ENCODE measurements at regions not wholly inside any gene's neighbourhood (a gene's known extent, or its start where the extent isn't known, plus 50 kb on each side); places are given as distances from the start of the nearest gene placed in this dataset.

DNA sequence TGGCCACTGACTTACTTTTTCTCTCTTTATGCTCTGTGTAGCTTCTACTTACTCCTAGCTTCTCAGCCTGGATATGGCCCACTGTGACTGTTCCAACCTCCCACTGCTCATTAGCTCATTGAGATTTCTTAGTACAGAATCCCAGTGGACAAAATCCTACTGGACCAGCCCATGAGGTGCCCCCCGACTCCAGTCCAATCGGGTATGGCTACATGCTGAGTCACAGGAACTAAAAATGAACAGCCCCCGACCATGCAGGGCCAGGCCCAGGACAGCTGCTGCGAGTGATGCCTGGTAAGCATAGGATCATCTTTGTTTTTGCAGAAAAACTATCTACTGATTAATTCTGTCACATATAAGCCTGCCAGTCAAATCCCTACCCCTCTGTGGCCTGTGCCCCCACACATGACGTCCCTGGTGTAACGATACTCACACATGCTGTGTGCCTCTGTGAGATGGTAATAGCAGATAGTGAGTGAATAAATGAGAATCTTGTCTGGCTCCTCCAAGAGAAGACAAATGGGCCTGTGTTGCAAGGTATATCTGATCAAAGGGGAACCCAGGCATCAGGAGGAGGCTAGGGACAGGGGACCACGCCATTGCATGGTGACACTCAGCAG is 85.9 kb upstream of the KLF7 start:
- Histone ChIP-seq H3K27ac (no peak overlapping the region), H3K4me3 (no peak overlapping the region), H3K4me1 (no peaks in the 10 kb centered on the region), H3K9me3 (no peaks in the 10 kb centered on the region), H3K27me3 (no peaks in the 10 kb centered on the region), H3K36me3 (no peaks in the 10 kb centered on the region)
- no peak for DNase-seq (ENCODE audit: low spot score in 2 of 2)
- TF ChIP-seq POLR2AphosphoS5 (IDR thresholded peaks at IDR 0.05): no peak
- TF ChIP-seq POLR2A (IDR thresholded peaks at IDR 0.05): no peak
- TF ChIP-seq, protein P1, sequence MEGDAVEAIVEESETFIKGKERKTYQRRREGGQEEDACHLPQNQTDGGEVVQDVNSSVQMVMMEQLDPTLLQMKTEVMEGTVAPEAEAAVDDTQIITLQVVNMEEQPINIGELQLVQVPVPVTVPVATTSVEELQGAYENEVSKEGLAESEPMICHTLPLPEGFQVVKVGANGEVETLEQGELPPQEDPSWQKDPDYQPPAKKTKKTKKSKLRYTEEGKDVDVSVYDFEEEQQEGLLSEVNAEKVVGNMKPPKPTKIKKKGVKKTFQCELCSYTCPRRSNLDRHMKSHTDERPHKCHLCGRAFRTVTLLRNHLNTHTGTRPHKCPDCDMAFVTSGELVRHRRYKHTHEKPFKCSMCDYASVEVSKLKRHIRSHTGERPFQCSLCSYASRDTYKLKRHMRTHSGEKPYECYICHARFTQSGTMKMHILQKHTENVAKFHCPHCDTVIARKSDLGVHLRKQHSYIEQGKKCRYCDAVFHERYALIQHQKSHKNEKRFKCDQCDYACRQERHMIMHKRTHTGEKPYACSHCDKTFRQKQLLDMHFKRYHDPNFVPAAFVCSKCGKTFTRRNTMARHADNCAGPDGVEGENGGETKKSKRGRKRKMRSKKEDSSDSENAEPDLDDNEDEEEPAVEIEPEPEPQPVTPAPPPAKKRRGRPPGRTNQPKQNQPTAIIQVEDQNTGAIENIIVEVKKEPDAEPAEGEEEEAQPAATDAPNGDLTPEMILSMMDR (IDR thresholded peaks at IDR 0.05): no peak
- intact Hi-C loops (cut with DNase I; ENCODE audit: low total_unique reads): no loop called here

DNA sequence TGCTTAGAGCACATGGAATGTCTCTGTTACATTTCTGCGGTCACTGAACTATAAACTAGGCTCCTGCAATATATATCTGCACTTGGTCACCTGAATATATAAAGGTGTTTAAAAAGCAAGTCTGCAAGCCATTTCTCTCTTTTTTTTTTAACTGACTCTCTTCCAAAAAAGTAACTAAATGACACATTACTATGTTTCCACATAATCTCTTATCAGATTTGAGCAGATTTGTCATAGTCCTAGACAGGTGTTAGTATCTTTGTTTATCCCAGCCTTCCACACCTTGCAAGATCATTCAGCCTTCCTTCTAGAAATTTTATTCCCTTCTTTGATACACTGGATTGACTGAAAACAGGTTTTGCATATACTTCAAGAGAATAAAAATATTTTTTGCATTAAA is 86.7 kb upstream of the KLF7 start:
- intact Hi-C loops (cut with DNase I; ENCODE audit: low total_unique reads): no loop called here
- no peak overlapping the region for H3K27ac ChIP-seq

DNA sequence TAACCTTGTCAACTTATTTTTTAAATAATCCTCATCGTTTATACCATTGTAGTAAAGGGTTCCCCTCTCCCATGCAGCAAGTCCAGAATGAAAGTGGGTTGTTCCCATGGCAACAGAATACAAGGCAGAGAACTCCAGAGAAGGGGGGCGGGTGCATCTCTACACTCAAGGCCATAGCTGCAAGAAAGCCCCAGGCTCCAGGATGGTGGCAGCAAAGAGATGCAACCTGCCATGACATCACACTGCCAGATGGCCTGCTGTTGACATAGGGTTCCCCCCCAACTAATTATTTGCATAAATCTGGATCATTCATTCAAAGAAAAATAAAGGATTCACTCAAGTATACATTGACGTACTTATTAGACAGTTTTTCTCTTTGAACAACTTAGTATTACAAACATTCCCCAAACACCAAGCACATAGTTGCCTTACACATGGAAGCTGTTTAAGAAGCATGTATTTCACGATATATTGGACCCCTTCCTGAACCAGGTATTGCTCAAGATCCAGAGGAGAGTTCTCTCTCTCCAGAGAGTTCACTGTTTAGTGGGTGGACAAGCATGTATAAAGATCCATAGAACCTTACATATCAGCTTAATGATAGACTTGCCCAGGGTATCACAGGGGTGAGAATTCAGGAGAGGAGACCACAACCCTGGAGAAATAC is 87.4 kb upstream of the KLF7 start:
- Histone ChIP-seq H3K27me3 (no peaks in the 10 kb centered on the region), H3K27ac (no peak overlapping the region), H3K4me1 (no peaks in the 10 kb centered on the region), H3K36me3 (no peaks in the 10 kb centered on the region), H3K9me3 (no peaks in the 10 kb centered on the region), H3K4me3 (no peak overlapping the region)
- intact Hi-C loops (cut with DNase I; ENCODE audit: low total_unique reads): no loop called here
- TF ChIP-seq POLR2AphosphoS5 (IDR thresholded peaks at IDR 0.05) (no peak), POLR2A (IDR thresholded peaks at IDR 0.05) (no peak)
- TF ChIP-seq, protein P1 (IDR thresholded peaks at IDR 0.05): no peak
- DNase-seq (ENCODE audit: low spot score in 2 of 2): no peak

More for the DNA sequence above, 86.7 kb upstream of the KLF7 start:
- no peak for DNase-seq (ENCODE audit: low spot score in 2 of 2)
- no peaks in the 10 kb centered on the region for H3K9me3 ChIP-seq
- no peaks in the 10 kb centered on the region for H3K4me1 ChIP-seq
- TF ChIP-seq, protein P1 (IDR thresholded peaks at IDR 0.05): no peak
- no peak for TF ChIP-seq POLR2A (IDR thresholded peaks at IDR 0.05)
- TF ChIP-seq POLR2AphosphoS5 (IDR thresholded peaks at IDR 0.05): no peak
- no peaks in the 10 kb centered on the region for H3K36me3 ChIP-seq
- no peak overlapping the region for H3K4me3 ChIP-seq
- no peaks in the 10 kb centered on the region for H3K27me3 ChIP-seq

DNA sequence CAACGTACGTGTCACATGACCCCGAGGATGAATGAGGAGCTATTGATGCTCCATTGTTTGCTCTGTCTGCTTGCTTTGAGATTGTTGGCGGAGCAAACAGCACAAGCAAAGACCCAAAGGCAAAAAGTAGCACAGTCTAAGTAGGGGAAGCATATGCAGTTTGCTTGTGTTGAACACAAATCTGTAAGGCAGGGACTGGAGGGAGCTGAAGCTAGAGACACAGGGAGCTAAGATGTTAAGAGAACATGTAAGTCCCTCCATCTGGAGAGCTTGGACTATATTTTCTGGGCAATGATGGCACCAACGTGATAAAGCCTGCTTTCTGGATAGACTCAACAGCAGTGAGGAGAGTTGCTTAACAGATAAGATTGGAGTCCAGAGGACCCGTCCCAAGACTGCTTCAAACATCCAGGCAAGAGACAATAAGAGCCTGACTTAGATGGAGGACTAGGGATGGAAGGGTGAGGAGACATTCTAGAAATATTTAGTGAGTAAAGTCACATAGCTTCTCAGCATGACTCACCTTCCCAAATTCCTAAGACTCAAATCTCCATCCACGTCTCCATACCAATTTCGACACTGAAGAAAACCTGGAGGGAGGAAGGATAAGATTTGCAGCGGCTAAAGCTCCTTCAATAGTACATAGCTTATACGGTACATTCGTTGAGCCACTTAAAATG is 88.1 kb upstream of the KLF7 start:
- Histone ChIP-seq H3K4me1 (no peaks in the 10 kb centered on the region), H3K4me3 (no peak overlapping the region), H3K27me3 (no peaks in the 10 kb centered on the region), H3K36me3 (no peaks in the 10 kb centered on the region), H3K9me3 (no peaks in the 10 kb centered on the region), H3K27ac (no peak overlapping the region)
- TF ChIP-seq POLR2AphosphoS5 (IDR thresholded peaks at IDR 0.05) (no peak), POLR2A (IDR thresholded peaks at IDR 0.05) (no peak)
- TF ChIP-seq, protein P1 (IDR thresholded peaks at IDR 0.05): no peak
- DNase-seq (ENCODE audit: low spot score in 2 of 2): no peak
- intact Hi-C loops (cut with DNase I; ENCODE audit: low total_unique reads): no loop called here

Data from breast epithelium (tissue), 4 donors.